ENCODE measurements at regions not wholly inside any gene's neighbourhood (a gene's known extent, or its start where the extent isn't known, plus 50 kb on each side); places are given as distances from the start of the nearest gene placed in this dataset.

- no peak overlapping the region for H3K4me3 ChIP-seq (ENCODE audit: low read length)
- TF ChIP-seq CTCF (conservative IDR thresholded peaks at IDR 0.05; ENCODE audit: low read depth, low read length): no peak
- no peak for DNase-seq (ENCODE audit: low read depth)
Observed at GRCh38 chr3:96734273-96735009, 80.0 kb upstream of the EPHA6 start.

GRCh38 chr3:96748139-96748538 lies 66.3 kb upstream of the EPHA6 start:
- TF ChIP-seq CTCF (conservative IDR thresholded peaks at IDR 0.05; ENCODE audit: low read depth, low read length): no peak
- DNase-seq (ENCODE audit: low read depth): no peak
- no peak overlapping the region for H3K4me3 ChIP-seq (ENCODE audit: low read length)

- no peak for DNase-seq (ENCODE audit: low read depth)
- H3K4me3 ChIP-seq (ENCODE audit: low read length): no peak overlapping the region
- TF ChIP-seq CTCF (conservative IDR thresholded peaks at IDR 0.05; ENCODE audit: low read depth, low read length): no peak
Observed at GRCh38 chr3:96750094-96750767, 64.2 kb upstream of the EPHA6 start.

- no peak for TF ChIP-seq CTCF (conservative IDR thresholded peaks at IDR 0.05; ENCODE audit: low read depth, low read length)
- DNase-seq (ENCODE audit: low read depth): no peak
- H3K4me3 ChIP-seq (ENCODE audit: low read length): no peak overlapping the region
Observed at GRCh38 chr3:96753124-96753523, 61.3 kb upstream of the EPHA6 start.

- no peak for TF ChIP-seq CTCF (conservative IDR thresholded peaks at IDR 0.05; ENCODE audit: low read depth, low read length)
- DNase-seq (ENCODE audit: low read depth): no peak
- H3K4me3 ChIP-seq (ENCODE audit: low read length): no peak overlapping the region
Observed at GRCh38 chr3:96754128-96754527, 60.3 kb upstream of the EPHA6 start.

- H3K4me3 ChIP-seq (ENCODE audit: low read length): no peak overlapping the region
- TF ChIP-seq CTCF (conservative IDR thresholded peaks at IDR 0.05; ENCODE audit: low read depth, low read length): no peak
- no peak for DNase-seq (ENCODE audit: low read depth)
Observed at GRCh38 chr3:96755519-96755918, 58.9 kb upstream of the EPHA6 start.

GRCh38 chr3:96756516-96756915 lies 57.9 kb upstream of the EPHA6 start:
- TF ChIP-seq CTCF (conservative IDR thresholded peaks at IDR 0.05; ENCODE audit: low read depth, low read length): no peak
- no peak overlapping the region for H3K4me3 ChIP-seq (ENCODE audit: low read length)
- DNase-seq (ENCODE audit: low read depth): no peak

Measured in retinal pigment epithelial cell (primary cell).